ENCODE measurements at regions not wholly inside any gene's neighbourhood (a gene's known extent, or its start where the extent isn't known, plus 50 kb on each side); places are given as distances from the start of the nearest gene placed in this dataset.

DNA sequence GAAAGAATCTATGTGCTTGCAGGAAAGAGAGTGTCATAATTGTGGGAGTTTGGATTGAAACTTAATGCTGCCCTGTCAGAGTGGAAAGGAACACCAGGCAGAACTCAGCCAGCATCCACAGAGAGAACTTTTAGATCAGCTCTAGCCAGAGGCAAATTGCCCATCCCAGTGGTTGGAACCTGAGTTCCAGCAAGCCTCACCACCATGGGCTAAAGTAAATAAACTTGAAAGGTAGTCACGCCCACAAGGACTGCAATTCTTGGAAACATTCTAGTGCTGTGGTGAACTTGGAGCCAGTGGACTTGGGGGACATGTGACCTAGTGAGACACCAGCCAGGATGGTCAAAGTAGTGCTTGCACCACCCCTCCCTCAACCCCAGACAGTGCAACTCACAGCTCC, 571.6 kb downstream of the LRRIQ3 start:
- no peak for TF ChIP-seq POLR2A (IDR thresholded peaks at IDR 0.05)
- TF ChIP-seq, protein P1, sequence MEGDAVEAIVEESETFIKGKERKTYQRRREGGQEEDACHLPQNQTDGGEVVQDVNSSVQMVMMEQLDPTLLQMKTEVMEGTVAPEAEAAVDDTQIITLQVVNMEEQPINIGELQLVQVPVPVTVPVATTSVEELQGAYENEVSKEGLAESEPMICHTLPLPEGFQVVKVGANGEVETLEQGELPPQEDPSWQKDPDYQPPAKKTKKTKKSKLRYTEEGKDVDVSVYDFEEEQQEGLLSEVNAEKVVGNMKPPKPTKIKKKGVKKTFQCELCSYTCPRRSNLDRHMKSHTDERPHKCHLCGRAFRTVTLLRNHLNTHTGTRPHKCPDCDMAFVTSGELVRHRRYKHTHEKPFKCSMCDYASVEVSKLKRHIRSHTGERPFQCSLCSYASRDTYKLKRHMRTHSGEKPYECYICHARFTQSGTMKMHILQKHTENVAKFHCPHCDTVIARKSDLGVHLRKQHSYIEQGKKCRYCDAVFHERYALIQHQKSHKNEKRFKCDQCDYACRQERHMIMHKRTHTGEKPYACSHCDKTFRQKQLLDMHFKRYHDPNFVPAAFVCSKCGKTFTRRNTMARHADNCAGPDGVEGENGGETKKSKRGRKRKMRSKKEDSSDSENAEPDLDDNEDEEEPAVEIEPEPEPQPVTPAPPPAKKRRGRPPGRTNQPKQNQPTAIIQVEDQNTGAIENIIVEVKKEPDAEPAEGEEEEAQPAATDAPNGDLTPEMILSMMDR (IDR thresholded peaks at IDR 0.05), result no peak
- no peak for TF ChIP-seq POLR2AphosphoS5 (IDR thresholded peaks at IDR 0.05)
- TF ChIP-seq EP300 (IDR thresholded peaks at IDR 0.05), result no peak

Data from sigmoid colon (tissue), 4 donors.